ENCODE measurements at regions not wholly inside any gene's neighbourhood (a gene's known extent, or its start where the extent isn't known, plus 50 kb on each side); places are given as distances from the start of the nearest gene placed in this dataset.

DNA sequence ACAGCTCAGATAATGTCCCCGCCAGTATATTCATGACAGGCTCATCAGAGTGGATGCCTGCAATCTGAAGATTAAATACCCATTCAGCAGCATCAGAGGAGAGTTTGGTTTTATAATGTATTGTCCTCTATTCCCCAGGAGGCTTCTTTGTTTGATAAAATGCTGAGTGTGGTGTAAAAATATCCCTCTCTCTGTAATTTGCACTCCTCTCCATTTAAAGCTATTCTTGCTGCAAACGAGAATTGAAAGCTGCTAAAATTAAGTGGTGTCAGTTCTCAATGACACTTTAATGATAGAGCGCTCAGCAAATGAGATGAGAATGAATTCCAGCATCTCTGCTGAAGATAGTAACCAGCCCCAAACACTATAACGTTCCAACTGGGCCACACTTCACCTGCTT, 205.7 kb upstream of the RRP15 start:
- Histone ChIP-seq H3K79me2 (ENCODE audit: insufficient read depth, low read length) (no peaks in the 10 kb centered on the region), H3K9ac (ENCODE audit: low read depth, low read length) (no peak overlapping the region), H2AFZ (ENCODE audit: low read depth, low read length) (no peak overlapping the region), H3K36me3 (ENCODE audit: insufficient read depth, low read length) (no peaks in the 10 kb centered on the region), H3K4me1 (ENCODE audit: insufficient read depth, low read length) (no peaks in the 10 kb centered on the region), H3K27me3 (ENCODE audit: insufficient read depth, low read length, poor library complexity) (no peaks in the 10 kb centered on the region), H3K27ac (ENCODE audit: low read length) (no peak overlapping the region), H3K4me2 (ENCODE audit: insufficient read depth, low read length) (no peak overlapping the region), H4K20me1 (ENCODE audit: insufficient read depth, low read length) (no peaks in the 10 kb centered on the region), H3K4me3 (ENCODE audit: low read depth in 1 of 2, low read length in 2 of 2) (no peak overlapping the region), H3K9me3 (ENCODE audit: insufficient read depth, low read length, severe bottlenecking) (no peaks in the 10 kb centered on the region)
- ATAC-seq (ENCODE audit: insufficient read depth, low read depth) (no peak), DNase-seq (no peak)
- TF ChIP-seq, protein P1, sequence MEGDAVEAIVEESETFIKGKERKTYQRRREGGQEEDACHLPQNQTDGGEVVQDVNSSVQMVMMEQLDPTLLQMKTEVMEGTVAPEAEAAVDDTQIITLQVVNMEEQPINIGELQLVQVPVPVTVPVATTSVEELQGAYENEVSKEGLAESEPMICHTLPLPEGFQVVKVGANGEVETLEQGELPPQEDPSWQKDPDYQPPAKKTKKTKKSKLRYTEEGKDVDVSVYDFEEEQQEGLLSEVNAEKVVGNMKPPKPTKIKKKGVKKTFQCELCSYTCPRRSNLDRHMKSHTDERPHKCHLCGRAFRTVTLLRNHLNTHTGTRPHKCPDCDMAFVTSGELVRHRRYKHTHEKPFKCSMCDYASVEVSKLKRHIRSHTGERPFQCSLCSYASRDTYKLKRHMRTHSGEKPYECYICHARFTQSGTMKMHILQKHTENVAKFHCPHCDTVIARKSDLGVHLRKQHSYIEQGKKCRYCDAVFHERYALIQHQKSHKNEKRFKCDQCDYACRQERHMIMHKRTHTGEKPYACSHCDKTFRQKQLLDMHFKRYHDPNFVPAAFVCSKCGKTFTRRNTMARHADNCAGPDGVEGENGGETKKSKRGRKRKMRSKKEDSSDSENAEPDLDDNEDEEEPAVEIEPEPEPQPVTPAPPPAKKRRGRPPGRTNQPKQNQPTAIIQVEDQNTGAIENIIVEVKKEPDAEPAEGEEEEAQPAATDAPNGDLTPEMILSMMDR (IDR thresholded peaks at IDR 0.05; ENCODE audit: borderline replicate concordance, extremely low read depth, low read length, poor library complexity, severe bottlenecking): no peak
- no peak for TF ChIP-seq EZH2 (IDR thresholded peaks at IDR 0.05; ENCODE audit: borderline replicate concordance, low read depth, low read length, severe bottlenecking)

DNA sequence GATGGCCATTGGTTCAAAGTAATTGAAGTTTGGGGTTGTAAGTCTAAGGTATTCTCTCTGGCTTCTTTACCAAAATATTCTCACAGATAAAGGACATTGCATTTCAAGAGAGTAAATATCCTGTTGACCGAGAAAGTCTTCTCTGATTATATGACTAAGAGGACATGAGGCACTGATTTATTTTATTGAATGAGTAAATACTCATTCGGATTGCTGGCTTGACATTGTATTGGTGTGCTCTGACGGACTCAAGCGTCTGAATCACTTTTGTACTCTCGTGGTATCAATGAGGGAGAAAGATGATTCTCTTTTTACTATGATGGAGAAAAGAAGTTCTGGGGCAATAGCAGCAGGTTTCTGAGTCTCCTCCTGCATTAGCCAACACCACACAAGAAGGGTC, 205.3 kb upstream of the RRP15 start:
- H3K36me3 ChIP-seq (ENCODE audit: insufficient read depth, low read length): no peaks in the 10 kb centered on the region
- H3K79me2 ChIP-seq (ENCODE audit: insufficient read depth, low read length): no peaks in the 10 kb centered on the region
- H3K4me1 ChIP-seq (ENCODE audit: insufficient read depth, low read length): no peaks in the 10 kb centered on the region
- ATAC-seq (ENCODE audit: insufficient read depth, low read depth): no peak
- no peak overlapping the region for H2AFZ ChIP-seq (ENCODE audit: low read depth, low read length)
- no peak overlapping the region for H3K9ac ChIP-seq (ENCODE audit: low read depth, low read length)
- no peaks in the 10 kb centered on the region for H4K20me1 ChIP-seq (ENCODE audit: insufficient read depth, low read length)
- H3K9me3 ChIP-seq (ENCODE audit: insufficient read depth, low read length, severe bottlenecking): no peaks in the 10 kb centered on the region
- no peak overlapping the region for H3K4me2 ChIP-seq (ENCODE audit: insufficient read depth, low read length)
- no peak for DNase-seq
- H3K27ac ChIP-seq (ENCODE audit: low read length): no peak overlapping the region
- no peaks in the 10 kb centered on the region for H3K27me3 ChIP-seq (ENCODE audit: insufficient read depth, low read length, poor library complexity)
- TF ChIP-seq, protein P1 (IDR thresholded peaks at IDR 0.05; ENCODE audit: borderline replicate concordance, extremely low read depth, low read length, poor library complexity, severe bottlenecking): no peak
- TF ChIP-seq EZH2 (IDR thresholded peaks at IDR 0.05; ENCODE audit: borderline replicate concordance, low read depth, low read length, severe bottlenecking): no peak
- no peak overlapping the region for H3K4me3 ChIP-seq (ENCODE audit: low read depth in 1 of 2, low read length in 2 of 2)

DNA sequence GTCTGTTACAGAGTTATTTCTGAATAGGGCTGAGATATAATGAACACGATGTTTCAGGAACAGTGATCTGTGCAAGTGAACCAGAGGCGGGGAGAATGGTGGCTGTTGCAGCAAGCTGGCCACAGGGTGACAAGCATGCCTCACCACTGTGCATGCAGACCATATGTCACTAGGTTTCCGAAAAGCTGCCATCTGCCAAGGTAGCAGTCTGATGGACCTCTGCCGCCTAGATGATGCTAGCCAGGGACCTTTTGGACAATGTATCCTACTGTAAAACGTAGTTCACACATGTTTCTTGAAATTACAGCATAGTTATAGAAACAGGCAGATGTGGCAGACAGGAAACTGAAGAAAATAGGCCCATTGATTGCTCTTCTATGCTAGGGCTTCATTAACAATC, 204.2 kb upstream of the RRP15 start:
- Histone ChIP-seq H3K4me2 (ENCODE audit: insufficient read depth, low read length) (no peak overlapping the region), H3K27me3 (ENCODE audit: insufficient read depth, low read length, poor library complexity) (no peaks in the 10 kb centered on the region), H3K4me3 (ENCODE audit: low read depth in 1 of 2, low read length in 2 of 2) (no peak overlapping the region), H3K79me2 (ENCODE audit: insufficient read depth, low read length) (no peaks in the 10 kb centered on the region), H4K20me1 (ENCODE audit: insufficient read depth, low read length) (no peaks in the 10 kb centered on the region), H2AFZ (ENCODE audit: low read depth, low read length) (no peak overlapping the region), H3K9me3 (ENCODE audit: insufficient read depth, low read length, severe bottlenecking) (no peaks in the 10 kb centered on the region), H3K36me3 (ENCODE audit: insufficient read depth, low read length) (no peaks in the 10 kb centered on the region), H3K9ac (ENCODE audit: low read depth, low read length) (no peak overlapping the region), H3K4me1 (ENCODE audit: insufficient read depth, low read length) (no peaks in the 10 kb centered on the region), H3K27ac (ENCODE audit: low read length) (no peak overlapping the region)
- DNase-seq: no peak
- ATAC-seq (ENCODE audit: insufficient read depth, low read depth): no peak
- TF ChIP-seq, protein P1 (IDR thresholded peaks at IDR 0.05; ENCODE audit: borderline replicate concordance, extremely low read depth, low read length, poor library complexity, severe bottlenecking): no peak
- no peak for TF ChIP-seq EZH2 (IDR thresholded peaks at IDR 0.05; ENCODE audit: borderline replicate concordance, low read depth, low read length, severe bottlenecking)

DNA sequence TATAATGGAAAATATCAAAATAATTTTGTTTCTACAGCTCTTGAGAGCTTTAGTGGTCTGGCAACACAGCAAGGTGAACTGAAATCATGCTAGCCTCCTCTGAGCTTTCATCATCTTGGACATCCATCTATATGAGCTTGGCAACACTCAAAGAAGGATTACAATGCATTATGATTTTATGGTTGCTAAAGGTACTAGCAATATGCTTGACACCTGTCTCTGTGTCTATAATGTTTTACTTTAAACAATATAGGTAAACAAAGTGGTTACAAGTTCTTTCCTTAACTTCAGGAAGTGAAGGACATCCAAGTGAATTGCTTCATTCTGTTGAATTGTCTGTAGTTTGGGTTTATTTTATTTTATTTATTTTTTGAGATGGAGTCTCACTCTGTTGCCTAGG, 203.7 kb upstream of the RRP15 start:
- Histone ChIP-seq H3K4me1 (ENCODE audit: insufficient read depth, low read length) (no peaks in the 10 kb centered on the region), H3K36me3 (ENCODE audit: insufficient read depth, low read length) (no peaks in the 10 kb centered on the region), H3K9me3 (ENCODE audit: insufficient read depth, low read length, severe bottlenecking) (no peaks in the 10 kb centered on the region), H3K9ac (ENCODE audit: low read depth, low read length) (no peak overlapping the region), H3K79me2 (ENCODE audit: insufficient read depth, low read length) (no peaks in the 10 kb centered on the region), H3K27ac (ENCODE audit: low read length) (no peak overlapping the region), H2AFZ (ENCODE audit: low read depth, low read length) (no peak overlapping the region), H4K20me1 (ENCODE audit: insufficient read depth, low read length) (no peaks in the 10 kb centered on the region), H3K27me3 (ENCODE audit: insufficient read depth, low read length, poor library complexity) (no peaks in the 10 kb centered on the region), H3K4me2 (ENCODE audit: insufficient read depth, low read length) (no peak overlapping the region), H3K4me3 (ENCODE audit: low read depth in 1 of 2, low read length in 2 of 2) (no peak overlapping the region)
- ATAC-seq (ENCODE audit: insufficient read depth, low read depth) (no peak), DNase-seq (no peak)
- TF ChIP-seq, protein P1 (IDR thresholded peaks at IDR 0.05; ENCODE audit: borderline replicate concordance, extremely low read depth, low read length, poor library complexity, severe bottlenecking): no peak
- no peak for TF ChIP-seq EZH2 (IDR thresholded peaks at IDR 0.05; ENCODE audit: borderline replicate concordance, low read depth, low read length, severe bottlenecking)

Measured in DND-41 (cell line).